Kidney (tissue), 13 donors: ENCODE measurements at regions not wholly inside any gene's neighbourhood (a gene's known extent, or its start where the extent isn't known, plus 50 kb on each side); places are given as distances from the start of the nearest gene placed in this dataset.

Experiments
- DNase-seq, 5 donors: peaks; one replicate each; pipeline ENCODE4 v3.0.0-alpha.2; 2013 to 2020
- FAIRE-seq: peaks from 2 replicates; lab custom pipeline; 2012; peaks lifted over from hg19 to GRCh38; lab: Jason Lieb, UNC
- H3K27ac ChIP-seq, 2 donors: one replicate each; pipeline ENCODE4 v1.7.0; 2013; ENCODE audit warnings: low read depth in 2 of 2, low read length in 2 of 2, inconsistent platforms in 1 of 2
- H3K27me3 ChIP-seq: one replicate; pipeline ENCODE4 v1.7.1; 2013; ENCODE audit warnings: low read length, inconsistent platforms; ENCODE audit not compliant: control insufficient read depth, insufficient read depth
- H3K36me3 ChIP-seq, 3 donors: one replicate each; pipeline versions ENCODE4 v1.7.0 to v1.7.1; 2013; ENCODE audit warnings: low read length in 3 of 3, control low read depth in 1 of 3, inconsistent platforms in 1 of 3; ENCODE audit not compliant: insufficient read depth in 3 of 3, control insufficient read depth in 2 of 3
- H3K4me1 ChIP-seq, 3 donors: one replicate each; pipeline versions ENCODE4 v1.7.0 to v1.7.1; 2013; ENCODE audit warnings: low read length in 3 of 3, inconsistent platforms in 1 of 3, low read depth in 1 of 3; ENCODE audit not compliant: control insufficient read depth in 2 of 3, insufficient read depth in 2 of 3
- H3K4me3 ChIP-seq, 3 donors: one replicate each; pipeline versions ENCODE4 v1.7.0 to v1.8.1; 2013; ENCODE audit warnings: low read length in 3 of 3, control low read depth in 1 of 3, inconsistent platforms in 1 of 3
- H3K9ac ChIP-seq, 3 donors: one replicate each; pipeline versions ENCODE4 v1.7.0 to v1.7.1; 2013; ENCODE audit warnings: low read length in 3 of 3, control low read depth in 1 of 3, inconsistent platforms in 1 of 3
- H3K9me3 ChIP-seq, 3 donors: one replicate each; pipeline versions ENCODE4 v1.7.0 to v1.7.1; 2013; ENCODE audit warnings: low read length in 3 of 3, control low read depth in 1 of 3, inconsistent platforms in 1 of 3; ENCODE audit not compliant: control insufficient read depth in 2 of 3, insufficient read depth in 1 of 3
- intact Hi-C: fragments of 100-400 bp; cut with DNase I; formaldehyde crosslinking; loops from one replicate; pipeline ENCODE4 v1.11.1; 2022
- TF ChIP-seq, protein P1 (sequence below): IDR thresholded peaks from 3 replicates; pipeline ENCODE4 v1.5.1; 2012; ENCODE audit warnings: mild to moderate bottlenecking, moderate library complexity, borderline replicate concordance; ENCODE audit not compliant: insufficient read depth; ENCODE audit errors: extremely low read depth
- donor health status: control.
- donor health status: control.
- donor health status: control.
- donor health status: control.
- donor health status: control.
- donor health status: DM: yes; HTN: yes; CAD: no.
- donor health status: Normal renal cell carcinoma (clear cell type).

- Histone ChIP-seq H3K4me3 (no peak overlapping the region), H3K27ac (no peak overlapping the region), H3K4me1 (no peaks in the 10 kb centered on the region), H3K9ac (no peak overlapping the region), H3K9me3 (no peaks in the 10 kb centered on the region), H3K36me3 (no peaks in the 10 kb centered on the region), H3K27me3 (no peaks in the 10 kb centered on the region)
- TF ChIP-seq, protein P1, sequence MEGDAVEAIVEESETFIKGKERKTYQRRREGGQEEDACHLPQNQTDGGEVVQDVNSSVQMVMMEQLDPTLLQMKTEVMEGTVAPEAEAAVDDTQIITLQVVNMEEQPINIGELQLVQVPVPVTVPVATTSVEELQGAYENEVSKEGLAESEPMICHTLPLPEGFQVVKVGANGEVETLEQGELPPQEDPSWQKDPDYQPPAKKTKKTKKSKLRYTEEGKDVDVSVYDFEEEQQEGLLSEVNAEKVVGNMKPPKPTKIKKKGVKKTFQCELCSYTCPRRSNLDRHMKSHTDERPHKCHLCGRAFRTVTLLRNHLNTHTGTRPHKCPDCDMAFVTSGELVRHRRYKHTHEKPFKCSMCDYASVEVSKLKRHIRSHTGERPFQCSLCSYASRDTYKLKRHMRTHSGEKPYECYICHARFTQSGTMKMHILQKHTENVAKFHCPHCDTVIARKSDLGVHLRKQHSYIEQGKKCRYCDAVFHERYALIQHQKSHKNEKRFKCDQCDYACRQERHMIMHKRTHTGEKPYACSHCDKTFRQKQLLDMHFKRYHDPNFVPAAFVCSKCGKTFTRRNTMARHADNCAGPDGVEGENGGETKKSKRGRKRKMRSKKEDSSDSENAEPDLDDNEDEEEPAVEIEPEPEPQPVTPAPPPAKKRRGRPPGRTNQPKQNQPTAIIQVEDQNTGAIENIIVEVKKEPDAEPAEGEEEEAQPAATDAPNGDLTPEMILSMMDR, result no peak
- intact Hi-C loops, result no loop called here
- no peak for FAIRE-seq
- no peak for DNase-seq
Measured at GRCh38 chr14:85987907-85988306, 458.0 kb downstream of the FLRT2 start.

DNA sequence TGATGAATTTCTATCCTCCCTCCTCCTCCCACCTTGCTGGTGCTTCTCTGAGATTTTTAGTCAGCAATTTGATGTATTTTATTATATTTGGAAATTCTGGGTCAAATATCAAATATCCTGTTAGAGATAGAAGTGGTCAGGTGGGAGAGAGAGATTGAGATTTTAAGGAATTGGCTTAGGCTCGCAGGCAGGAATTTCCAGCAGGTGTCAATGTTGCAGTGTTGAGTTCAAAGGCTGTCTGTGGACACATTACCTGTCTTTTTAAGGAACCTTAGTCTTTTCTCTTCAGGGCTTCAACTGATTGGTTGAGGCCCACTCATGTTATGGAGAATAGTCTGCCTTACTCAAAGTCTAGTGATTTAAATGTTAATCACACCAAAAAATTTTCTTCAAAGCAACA lies 457.3 kb downstream of the FLRT2 start:
- Histone ChIP-seq H3K9me3 (no peaks in the 10 kb centered on the region), H3K36me3 (no peaks in the 10 kb centered on the region), H3K4me1 (no peaks in the 10 kb centered on the region), H3K27ac (no peak overlapping the region), H3K4me3 (no peak overlapping the region), H3K27me3 (no peaks in the 10 kb centered on the region), H3K9ac (no peak overlapping the region)
- FAIRE-seq (no peak), DNase-seq (no peak)
- intact Hi-C loops, result no loop called here
- TF ChIP-seq, protein P1, result no peak

DNA sequence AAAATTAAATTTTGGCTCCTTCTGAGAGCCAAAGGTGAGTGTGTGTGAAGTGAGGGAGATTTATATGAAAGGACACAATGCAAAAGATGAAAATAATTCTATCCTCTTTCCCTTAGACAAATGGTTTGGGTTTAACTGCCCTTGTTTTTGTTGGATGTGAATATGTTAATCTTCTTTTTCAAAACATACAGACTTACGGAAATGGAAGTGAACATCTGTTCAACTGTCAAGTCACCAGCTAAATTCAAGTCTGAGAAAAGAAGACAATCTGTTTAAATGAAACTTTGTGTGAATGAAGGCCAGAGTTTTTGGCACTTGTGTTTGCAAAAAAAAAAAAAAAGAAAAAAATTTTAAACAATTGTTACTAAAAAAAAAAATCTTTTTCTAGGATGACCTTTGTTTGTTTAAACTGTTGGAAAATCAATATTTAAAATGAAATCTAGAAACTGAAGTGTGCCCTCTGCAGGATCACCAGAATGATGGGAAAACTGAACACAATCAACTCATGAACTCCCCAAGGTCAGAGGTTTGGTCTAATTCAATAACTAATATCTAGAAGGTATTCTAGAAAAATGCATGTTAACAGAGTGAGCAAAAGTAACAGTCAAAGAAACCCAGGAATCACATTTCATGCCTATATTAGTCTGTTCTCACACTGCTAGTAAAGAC lies 448.8 kb downstream of the FLRT2 start:
- intact Hi-C loops, result no loop called here
- peak; percentile 52 for FAIRE-seq

More for the DNA sequence above, 448.8 kb downstream of the FLRT2 start:
- no peaks in the 10 kb centered on the region for H3K36me3 ChIP-seq
- DNase-seq, result no peak
- H3K4me3 ChIP-seq, result no peak overlapping the region
- no peak overlapping the region for H3K27ac ChIP-seq
- no peaks in the 10 kb centered on the region for H3K27me3 ChIP-seq
- H3K4me1 ChIP-seq, result no peaks in the 10 kb centered on the region
- TF ChIP-seq, protein P1, result no peak
- H3K9me3 ChIP-seq, result no peaks in the 10 kb centered on the region
- no peak overlapping the region for H3K9ac ChIP-seq
